MM.1S (cell line): ENCODE measurements at regions not wholly inside any gene's neighbourhood (a gene's known extent, or its start where the extent isn't known, plus 50 kb on each side); places are given as distances from the start of the nearest gene placed in this dataset.

Source experiments
- EZH2 ChIP-seq: fragments of 300-600 bp; sonication (generic); optimal IDR thresholded peaks from 2 replicates; pipeline ENCODE3; 2017; ENCODE audit warnings: low read depth, mild to moderate bottlenecking, antibody characterized with exemption, low read length, mixed read lengths
- EZH2phosphoT487 ChIP-seq: fragments of 300-600 bp; sonication (generic); IDR thresholded peaks from 2 replicates; pipeline ENCODE4 v1.6.1; 2018; ENCODE audit warnings: antibody characterized with exemption, low read length
- TF ChIP-seq, protein P1 (sequence below): fragments of 300-600 bp; sonication (generic); IDR thresholded peaks from 2 replicates; pipeline ENCODE4 v1.5.1; 2016; ENCODE audit warnings: antibody characterized with exemption, low read length, mixed read lengths

DNA sequence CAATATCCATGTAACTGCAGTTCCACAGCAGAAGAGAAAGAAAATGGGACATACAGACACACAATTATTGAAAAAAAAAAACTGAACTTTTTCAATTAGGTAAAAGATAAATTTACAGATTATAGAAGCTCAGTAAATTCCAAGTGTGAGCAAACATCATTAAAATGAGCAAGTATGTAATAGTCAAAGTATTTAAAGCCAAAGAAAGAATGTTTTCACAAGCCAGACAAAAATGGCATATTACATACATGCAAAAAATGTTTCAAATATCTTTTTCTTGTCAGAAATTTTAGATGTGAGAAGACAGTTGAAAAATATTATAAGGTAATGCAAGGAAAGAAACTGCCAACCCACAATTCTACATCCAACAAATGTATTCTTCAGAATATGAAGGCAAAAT is 150.2 kb upstream of the AKR1E2 start:
- TF ChIP-seq, protein P1, sequence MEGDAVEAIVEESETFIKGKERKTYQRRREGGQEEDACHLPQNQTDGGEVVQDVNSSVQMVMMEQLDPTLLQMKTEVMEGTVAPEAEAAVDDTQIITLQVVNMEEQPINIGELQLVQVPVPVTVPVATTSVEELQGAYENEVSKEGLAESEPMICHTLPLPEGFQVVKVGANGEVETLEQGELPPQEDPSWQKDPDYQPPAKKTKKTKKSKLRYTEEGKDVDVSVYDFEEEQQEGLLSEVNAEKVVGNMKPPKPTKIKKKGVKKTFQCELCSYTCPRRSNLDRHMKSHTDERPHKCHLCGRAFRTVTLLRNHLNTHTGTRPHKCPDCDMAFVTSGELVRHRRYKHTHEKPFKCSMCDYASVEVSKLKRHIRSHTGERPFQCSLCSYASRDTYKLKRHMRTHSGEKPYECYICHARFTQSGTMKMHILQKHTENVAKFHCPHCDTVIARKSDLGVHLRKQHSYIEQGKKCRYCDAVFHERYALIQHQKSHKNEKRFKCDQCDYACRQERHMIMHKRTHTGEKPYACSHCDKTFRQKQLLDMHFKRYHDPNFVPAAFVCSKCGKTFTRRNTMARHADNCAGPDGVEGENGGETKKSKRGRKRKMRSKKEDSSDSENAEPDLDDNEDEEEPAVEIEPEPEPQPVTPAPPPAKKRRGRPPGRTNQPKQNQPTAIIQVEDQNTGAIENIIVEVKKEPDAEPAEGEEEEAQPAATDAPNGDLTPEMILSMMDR = no peak
- no peak for TF ChIP-seq EZH2phosphoT487
- no peak for TF ChIP-seq EZH2
